Mucosa of descending colon (tissue), 3 donors: ENCODE measurements at regions not wholly inside any gene's neighbourhood (a gene's known extent, or its start where the extent isn't known, plus 50 kb on each side); places are given as distances from the start of the nearest gene placed in this dataset.

Experiments used
- ATAC-seq: fragments of 200-7000 bp; cut with Tn5 transposase; one replicate; pipeline ENCODE4 v1.9.1; 2020; ENCODE audit warnings: mild to moderate bottlenecking, moderate library complexity
- DNase-seq, 3 donors: peaks; one replicate each; pipeline ENCODE4 v3.0.0-alpha.2; 2020
- H3K36me3 ChIP-seq: fragments of 200-600 bp; one replicate; pipeline ENCODE4 v1.8.0; 2021; ENCODE audit warnings: low read depth, mild to moderate bottlenecking
- H3K4me1 ChIP-seq: fragments of 200-600 bp; one replicate; pipeline ENCODE4 v1.8.0; 2021; ENCODE audit warnings: low read depth, mild to moderate bottlenecking
- H3K4me3 ChIP-seq: fragments of 200-600 bp; one replicate; pipeline ENCODE4 v1.8.0; 2021; ENCODE audit warnings: mild to moderate bottlenecking
- H3K9me3 ChIP-seq: fragments of 200-600 bp; one replicate; pipeline ENCODE4 v1.8.0; 2021; ENCODE audit warnings: mild to moderate bottlenecking
- CTCF ChIP-seq: fragments of 200-600 bp; IDR thresholded peaks from one replicate; pipeline ENCODE4 v1.8.0; 2022; ENCODE audit warnings: antibody characterized with exemption, mild to moderate bottlenecking
- intact Hi-C, 2 donors: fragments of 100-400 bp; cut with DNase I in 1 of 2; cut with micrococcal nuclease in 1 of 2; formaldehyde crosslinking; loops; one replicate each; pipeline versions ENCODE4 v1.11.0 to v1.11.1; 2022; cut with DNase I, micrococcal nuclease
- donor health status: DM: no; HTN: no; CAD: no; lungs with moderate emphysema.
- donor health status: DM: no; HTN: no; CAD: no.
- donor health status: DM: no; HTN: yes; CAD: no.

- intact Hi-C loops, result no loop called here
- ATAC-seq, result no peak
Measured at GRCh38 chr17:14775731-14776492, 475.0 kb downstream of the HS3ST3B1 start.

GRCh38 chr17:14774774-14775173 lies 473.9 kb downstream of the HS3ST3B1 start:
- Histone ChIP-seq H3K4me1 (no peaks in the 10 kb centered on the region), H3K4me3 (no peak overlapping the region), H3K36me3 (no peaks in the 10 kb centered on the region), H3K9me3 (no peaks in the 10 kb centered on the region)
- DNase-seq (no peak), ATAC-seq (no peak)
- intact Hi-C loops, result no loop called here
- no peak for TF ChIP-seq CTCF

More at GRCh38 chr17:14775731-14776492, 475.0 kb downstream of the HS3ST3B1 start:
- no peaks in the 10 kb centered on the region for H3K4me1 ChIP-seq
- no peak for TF ChIP-seq CTCF
- no peak overlapping the region for H3K4me3 ChIP-seq
- no peaks in the 10 kb centered on the region for H3K36me3 ChIP-seq
- no peak for DNase-seq
- H3K9me3 ChIP-seq, result no peaks in the 10 kb centered on the region

DNA sequence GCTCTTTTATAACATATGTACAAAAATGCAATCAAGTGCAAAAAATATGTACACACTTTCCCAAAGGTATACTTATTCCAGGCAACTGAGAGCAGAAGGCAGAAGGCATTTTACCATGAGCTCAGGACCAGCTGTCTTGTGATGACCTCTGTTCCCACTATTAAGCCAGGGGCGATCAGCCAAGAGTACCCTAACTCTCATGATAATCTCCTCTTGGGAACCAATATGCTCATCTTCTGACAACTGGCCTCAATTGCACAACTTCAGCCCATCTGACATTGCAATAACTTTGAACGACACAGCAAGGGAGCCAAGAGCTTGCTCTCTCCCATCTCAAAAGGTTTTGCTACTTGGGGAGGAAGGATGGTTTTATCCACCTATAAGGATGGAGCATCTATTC lies 471.9 kb downstream of the HS3ST3B1 start:
- Histone ChIP-seq H3K4me1 (no peaks in the 10 kb centered on the region), H3K9me3 (peaks cover 3% of the 10 kb centered on the region), H3K4me3 (no peak overlapping the region), H3K36me3 (no peaks in the 10 kb centered on the region)
- DNase-seq (no peak), ATAC-seq (no peak)
- intact Hi-C loops, result no loop called here
- TF ChIP-seq CTCF, result no peak

DNA sequence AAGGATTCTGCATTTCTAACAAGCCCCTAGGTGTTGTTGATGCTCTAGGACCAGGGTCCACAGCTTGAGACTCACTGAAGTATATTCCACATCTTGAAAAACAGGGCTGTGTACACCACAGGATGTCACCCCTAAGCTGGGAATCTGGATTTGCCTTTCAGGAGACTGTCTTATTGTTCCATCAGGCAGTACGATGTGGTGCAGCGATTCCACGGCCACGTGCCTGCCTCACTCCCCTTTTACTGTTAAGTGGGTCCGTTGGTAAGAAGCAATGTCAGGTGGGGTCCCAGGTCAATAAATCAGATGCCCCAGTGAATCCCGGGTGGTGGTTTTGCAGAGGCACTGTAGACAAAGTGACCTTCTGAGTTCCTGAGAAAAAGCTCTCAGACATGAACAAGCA lies 470.7 kb downstream of the HS3ST3B1 start:
- H3K4me1 ChIP-seq, result no peaks in the 10 kb centered on the region

GRCh38 chr17:14768923-14769322 lies 468.0 kb downstream of the HS3ST3B1 start:
- DNase-seq, result no peak
- no peak overlapping the region for H3K4me3 ChIP-seq
- TF ChIP-seq CTCF, result no peak
- H3K4me1 ChIP-seq, result no peaks in the 10 kb centered on the region
- no peak for ATAC-seq
- peaks cover 3% of the 10 kb centered on the region for H3K9me3 ChIP-seq
- intact Hi-C loops, result no loop called here
- H3K36me3 ChIP-seq, result no peaks in the 10 kb centered on the region

More for the DNA sequence above, 470.7 kb downstream of the HS3ST3B1 start:
- TF ChIP-seq CTCF, result no peak
- no peak for DNase-seq
- Histone ChIP-seq H3K4me3 (no peak overlapping the region), H3K36me3 (no peaks in the 10 kb centered on the region), H3K9me3 (peaks cover 3% of the 10 kb centered on the region)
- intact Hi-C loops, result no loop called here
- ATAC-seq, result no peak
